Cardiac fibroblast (primary cell): ENCODE measurements at regions not wholly inside any gene's neighbourhood (a gene's known extent, or its start where the extent isn't known, plus 50 kb on each side); places are given as distances from the start of the nearest gene placed in this dataset.
"Not testable (repeated sequence)": the region's sequence is repeated elsewhere in the genome, so short reads cannot be mapped to it uniquely, and the experiment has no call there.

Experiments used
- DNase-seq, 2 donors: peaks; one replicate each; pipeline versions ENCODE4 v3.0.0 to v3.0.0-alpha.2; 2010; ENCODE audit warnings: low read depth in 2 of 2
- H3K4me3 ChIP-seq, 2 donors: replicated peaks in 1 of 2; 1 replicate in 1 of 2; 2 replicates in 1 of 2; pipeline ENCODE4 v1.5.1; 2011; ENCODE audit warnings: low read depth in 2 of 2, low read length in 2 of 2, mild to moderate bottlenecking in 2 of 2, moderate library complexity in 1 of 2
- TF ChIP-seq, protein P1 (sequence below): IDR thresholded peaks from one replicate; pipeline ENCODE4 v1.5.1; 2011; ENCODE audit warnings: low read depth, mild to moderate bottlenecking, low read length, inconsistent platforms

DNA sequence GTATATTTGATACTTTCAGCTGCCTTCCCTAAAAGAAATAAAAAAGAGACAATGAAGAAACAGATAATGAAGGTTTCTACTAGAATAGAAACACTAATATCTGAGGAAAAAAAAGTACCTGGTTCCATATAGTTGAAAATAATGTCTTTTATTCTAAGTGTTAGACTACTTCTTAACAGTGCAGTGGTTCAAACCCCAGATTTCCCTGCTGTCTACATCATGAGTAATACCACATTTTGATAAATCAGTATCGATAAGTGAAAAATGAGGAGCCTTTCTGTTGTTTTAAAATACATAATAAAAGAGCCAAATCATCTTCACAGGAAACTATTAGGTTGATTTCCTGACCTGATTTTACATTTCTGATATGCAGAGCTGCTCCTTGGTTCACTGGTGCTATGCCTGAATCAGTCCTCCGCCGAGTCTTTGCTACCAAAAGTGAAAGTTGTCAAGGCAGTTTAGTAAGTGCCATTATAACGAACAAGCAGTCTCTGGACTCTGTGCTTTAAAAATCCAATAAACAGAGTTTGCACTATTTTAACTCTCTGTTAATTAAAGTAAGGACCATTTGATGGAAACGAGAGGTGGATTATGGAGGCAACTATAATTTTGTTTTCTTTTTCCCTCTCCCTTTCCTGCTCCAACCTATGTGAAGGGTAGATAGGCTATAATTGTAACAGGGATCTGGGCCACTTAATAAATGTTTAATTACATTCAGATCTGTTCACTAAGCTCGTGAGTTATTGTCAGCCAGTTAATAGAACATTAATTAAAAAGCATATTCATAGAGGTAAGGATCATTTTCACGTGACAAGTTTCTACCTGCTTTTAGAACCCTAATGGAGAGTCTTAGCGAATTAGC is 724.5 kb upstream of the RAG2 start:
- TF ChIP-seq, protein P1, sequence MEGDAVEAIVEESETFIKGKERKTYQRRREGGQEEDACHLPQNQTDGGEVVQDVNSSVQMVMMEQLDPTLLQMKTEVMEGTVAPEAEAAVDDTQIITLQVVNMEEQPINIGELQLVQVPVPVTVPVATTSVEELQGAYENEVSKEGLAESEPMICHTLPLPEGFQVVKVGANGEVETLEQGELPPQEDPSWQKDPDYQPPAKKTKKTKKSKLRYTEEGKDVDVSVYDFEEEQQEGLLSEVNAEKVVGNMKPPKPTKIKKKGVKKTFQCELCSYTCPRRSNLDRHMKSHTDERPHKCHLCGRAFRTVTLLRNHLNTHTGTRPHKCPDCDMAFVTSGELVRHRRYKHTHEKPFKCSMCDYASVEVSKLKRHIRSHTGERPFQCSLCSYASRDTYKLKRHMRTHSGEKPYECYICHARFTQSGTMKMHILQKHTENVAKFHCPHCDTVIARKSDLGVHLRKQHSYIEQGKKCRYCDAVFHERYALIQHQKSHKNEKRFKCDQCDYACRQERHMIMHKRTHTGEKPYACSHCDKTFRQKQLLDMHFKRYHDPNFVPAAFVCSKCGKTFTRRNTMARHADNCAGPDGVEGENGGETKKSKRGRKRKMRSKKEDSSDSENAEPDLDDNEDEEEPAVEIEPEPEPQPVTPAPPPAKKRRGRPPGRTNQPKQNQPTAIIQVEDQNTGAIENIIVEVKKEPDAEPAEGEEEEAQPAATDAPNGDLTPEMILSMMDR, result no peak
- no peak overlapping the region for H3K4me3 ChIP-seq
- no peak for DNase-seq

DNA sequence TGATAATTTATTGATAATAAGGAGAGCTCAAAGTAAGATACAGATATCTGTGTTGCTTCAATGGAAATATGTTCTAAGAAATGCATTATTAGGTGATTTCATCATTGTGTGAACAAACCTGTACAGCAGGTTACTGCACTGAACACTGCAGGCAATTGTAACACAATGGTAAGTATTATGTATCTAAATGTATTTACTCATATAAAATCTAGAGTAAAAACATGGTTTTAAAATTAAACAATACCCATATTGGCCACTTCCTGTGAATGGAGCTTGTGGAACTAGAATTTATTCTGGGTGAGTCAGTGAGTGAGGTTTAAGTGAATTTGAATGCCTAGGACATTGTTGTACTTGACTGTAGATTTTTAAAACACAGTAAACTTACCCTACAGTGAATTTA is 722.9 kb upstream of the RAG2 start:
- no peak overlapping the region for H3K4me3 ChIP-seq
- TF ChIP-seq, protein P1, result no peak
- peak in 1 of 2 donors; percentile 18 for DNase-seq

DNA sequence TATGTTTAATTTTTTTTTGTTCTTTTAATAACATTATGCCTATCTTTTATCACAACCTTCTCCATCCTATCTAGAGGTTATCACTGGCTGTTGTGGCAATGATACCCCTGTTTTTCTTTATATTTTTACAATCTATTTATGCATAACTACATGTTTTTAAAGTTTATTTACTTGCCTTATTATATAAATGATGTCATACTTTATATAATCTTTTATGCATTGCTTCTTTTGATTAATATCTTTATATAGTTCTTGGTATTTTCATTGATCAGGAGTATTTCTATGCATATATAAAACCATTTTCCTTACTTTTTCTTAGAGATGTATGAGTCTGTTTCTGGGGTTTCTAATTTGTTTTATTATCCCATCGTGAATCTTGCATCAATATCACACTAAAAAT is 719.8 kb upstream of the RAG2 start:
- no peak overlapping the region for H3K4me3 ChIP-seq
- TF ChIP-seq, protein P1, result no peak
- DNase-seq, result no peak

DNA sequence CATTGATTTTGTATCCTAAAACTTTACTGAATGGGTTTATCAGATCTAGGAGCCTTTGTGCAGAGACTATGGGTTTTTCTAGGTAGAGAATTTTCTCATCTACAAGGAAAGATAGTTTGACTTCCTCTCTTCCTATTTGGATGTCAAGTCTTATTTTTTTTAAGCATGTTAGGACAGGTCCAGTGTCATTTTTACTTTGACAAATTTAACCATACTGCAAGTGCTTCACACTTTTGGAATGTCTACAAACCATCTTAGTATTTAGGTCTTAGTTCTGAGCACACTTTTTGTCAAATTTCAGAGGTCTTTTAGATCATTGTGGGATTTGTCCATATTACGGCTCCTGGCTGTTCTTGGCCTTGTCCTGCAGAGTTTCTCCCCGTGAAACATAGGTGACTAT is 715.2 kb upstream of the RAG2 start:
- TF ChIP-seq, protein P1, result no peak
- H3K4me3 ChIP-seq, result no peak overlapping the region
- no peak for DNase-seq

DNA sequence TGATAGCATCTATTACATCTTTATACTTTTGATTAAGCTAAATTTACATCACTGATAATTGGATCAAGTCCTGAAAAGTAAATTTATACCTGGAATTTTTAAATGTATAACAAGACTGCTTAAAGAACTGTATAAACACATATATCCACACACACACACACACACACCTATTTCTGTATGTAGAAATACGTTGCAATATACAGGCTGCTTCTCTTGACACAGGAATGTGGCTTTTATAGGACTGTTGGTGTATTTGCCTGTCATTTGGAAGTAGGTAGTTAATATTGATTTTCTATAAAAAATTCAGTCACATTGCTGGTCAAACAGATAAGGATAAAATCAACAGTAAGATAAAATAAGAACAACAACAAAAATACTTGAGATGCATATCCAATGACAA is 708.5 kb upstream of the RAG2 start:
- no peak for DNase-seq
- H3K4me3 ChIP-seq, result no peak overlapping the region
- TF ChIP-seq, protein P1, result no peak

DNA sequence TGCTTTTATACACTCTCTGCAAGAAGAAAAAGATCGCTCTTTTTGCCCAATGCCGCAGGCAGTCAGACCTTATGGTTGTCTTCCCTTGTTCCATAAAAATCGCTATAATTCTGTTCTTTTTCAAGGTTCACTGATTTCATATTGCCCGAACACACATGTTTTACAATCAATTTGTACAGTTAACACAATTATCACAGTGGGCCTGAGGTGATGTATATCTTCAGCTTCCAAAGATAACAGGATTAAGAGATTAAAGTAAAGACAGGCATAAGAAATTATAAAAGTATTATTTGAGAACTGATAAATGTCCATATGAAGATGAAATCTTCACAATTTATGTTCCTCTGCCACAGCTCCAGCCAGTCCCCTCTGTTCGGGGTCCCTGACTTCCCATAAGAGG is 703.4 kb upstream of the RAG2 start:
- not testable (repeated sequence) for H3K4me3 ChIP-seq, DNase-seq

DNA sequence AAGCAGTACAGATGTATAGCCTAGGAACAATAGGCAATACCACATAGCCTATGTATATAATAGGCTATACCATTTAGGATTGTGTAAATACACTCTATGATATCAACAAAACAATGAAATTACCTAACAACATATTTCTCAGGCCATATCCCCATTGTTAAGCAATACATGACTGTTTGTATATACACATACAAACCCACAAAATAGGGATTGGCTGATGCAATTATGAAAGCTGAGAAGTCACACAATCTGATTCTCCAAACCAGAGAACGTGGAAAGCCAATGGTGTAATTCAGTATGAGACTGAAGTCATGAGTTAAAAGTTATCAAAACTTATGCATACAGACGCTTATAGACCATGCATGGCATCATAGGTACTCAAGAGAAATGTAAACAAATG is 700.1 kb upstream of the RAG2 start:
- TF ChIP-seq, protein P1, result no peak
- DNase-seq, result no peak
- H3K4me3 ChIP-seq, result no peak overlapping the region
